ENCODE measurements at regions not wholly inside any gene's neighbourhood (a gene's known extent, or its start where the extent isn't known, plus 50 kb on each side); places are given as distances from the start of the nearest gene placed in this dataset.

DNA sequence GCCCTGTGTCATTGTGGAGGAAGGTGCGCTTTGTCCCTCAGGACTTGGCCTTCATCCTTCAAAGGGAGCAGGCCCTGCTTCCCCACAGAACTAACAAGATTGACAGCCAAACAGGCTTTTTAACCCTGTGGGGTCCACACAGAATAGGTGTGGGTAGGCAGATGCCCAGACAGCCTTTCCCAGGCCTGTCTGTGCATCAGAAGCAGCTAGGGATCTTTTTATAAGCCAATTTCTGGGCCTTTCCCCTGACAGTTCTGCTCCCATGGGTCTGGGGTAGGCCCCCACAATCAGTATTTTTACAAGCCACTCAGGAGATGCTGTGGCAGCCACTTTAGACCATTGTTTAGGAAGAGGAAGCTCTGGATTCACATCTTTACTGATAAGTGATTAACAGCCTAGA lies 69.2 kb downstream of the MRPL46 start:
- ChIA-PET POLR2A (no interaction called here), CTCF (no interaction called here)
- no peaks in the 10 kb centered on the region for H3K36me3 ChIP-seq (ENCODE audit: control insufficient read depth in 4 of 4, insufficient read depth in 4 of 4, low read length in 3 of 4)
- no peak overlapping the region for H3K27ac ChIP-seq (ENCODE audit: insufficient read depth in 1 of 2, low read depth in 1 of 2, low read length in 2 of 2, poor library complexity in 1 of 2, severe bottlenecking in 2 of 2)
- H3K9me3 ChIP-seq (ENCODE audit: control extremely low read depth in 1 of 5, control insufficient read depth in 4 of 5, insufficient read depth in 2 of 5, low read depth in 1 of 5, low read length in 4 of 5) = peaks cover 0 to 3% (median 0%) of the 10 kb centered on the region in 5 experiments
- no peak overlapping the region for H3K4me3 ChIP-seq (ENCODE audit: control insufficient read depth in 1 of 7, extremely low read depth in 1 of 7, insufficient read depth in 4 of 7, low read depth in 2 of 7, low read length in 6 of 7)
- peaks cover 0 to 5% (median 0%) of the 10 kb centered on the region in 5 experiments for H3K27me3 ChIP-seq (replicated peaks in 2 of 5; ENCODE audit: control insufficient read depth in 4 of 5, insufficient read depth in 5 of 5, low read length in 4 of 5)
- peaks cover 4 to 39% (median 24%) of the 10 kb centered on the region in 4 experiments for H3K4me1 ChIP-seq (ENCODE audit: control extremely low read depth in 1 of 4, control insufficient read depth in 4 of 4, insufficient read depth in 4 of 4, low read length in 3 of 4)
- WGBS (ENCODE audit: insufficient coverage) = 100% methylated on average over 1 of the region's 1 CpG
- DNase-seq = peak in 2 of 3 donors; percentile 25 to 49

DNA sequence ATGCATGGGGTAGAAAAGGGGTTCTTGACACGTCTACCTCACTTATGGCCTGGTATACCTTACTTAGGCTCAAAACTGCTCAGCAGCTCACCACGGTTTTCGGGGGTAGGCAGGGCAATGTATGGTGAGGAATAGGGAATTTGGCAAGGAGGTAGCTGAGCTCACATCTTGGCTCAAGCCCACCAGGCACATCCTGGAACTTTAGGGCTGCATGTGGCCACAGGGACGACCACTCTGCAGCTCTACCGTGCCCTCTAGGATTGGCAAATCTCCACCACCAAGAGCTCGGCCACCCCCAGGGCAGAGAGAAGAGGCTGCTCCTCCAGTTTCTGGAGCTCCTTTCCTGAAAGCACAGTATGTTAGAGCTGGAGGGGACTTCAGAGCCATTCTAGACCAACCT lies 69.7 kb downstream of the MRPL46 start:
- POLR2A ChIA-PET = no interaction called here
- H3K27me3 ChIP-seq (replicated peaks in 2 of 5; ENCODE audit: control insufficient read depth in 4 of 5, insufficient read depth in 5 of 5, low read length in 4 of 5) = peaks cover 0 to 5% (median 0%) of the 10 kb centered on the region in 5 experiments
- peaks cover 4 to 34% (median 19%) of the 10 kb centered on the region in 4 experiments for H3K4me1 ChIP-seq (ENCODE audit: control extremely low read depth in 1 of 4, control insufficient read depth in 4 of 4, insufficient read depth in 4 of 4, low read length in 3 of 4)
- 97% methylated on average over 5 of the region's 6 CpGs for WGBS (ENCODE audit: insufficient coverage)
- H3K27ac ChIP-seq (ENCODE audit: insufficient read depth in 1 of 2, low read depth in 1 of 2, low read length in 2 of 2, poor library complexity in 1 of 2, severe bottlenecking in 2 of 2) = no peak overlapping the region
- no peaks in the 10 kb centered on the region for H3K36me3 ChIP-seq (ENCODE audit: control insufficient read depth in 4 of 4, insufficient read depth in 4 of 4, low read length in 3 of 4)
- no peak overlapping the region for H3K4me3 ChIP-seq (ENCODE audit: control insufficient read depth in 1 of 7, extremely low read depth in 1 of 7, insufficient read depth in 4 of 7, low read depth in 2 of 7, low read length in 6 of 7)
- CTCF ChIA-PET = interaction anchor here (1.0 kb wide), 1 partner anchor 8 kb away, joined by 3 read pairs; no protein-coding TSS in a partner anchor
- no peak for DNase-seq
- H3K9me3 ChIP-seq (ENCODE audit: control extremely low read depth in 1 of 5, control insufficient read depth in 4 of 5, insufficient read depth in 2 of 5, low read depth in 1 of 5, low read length in 4 of 5) = peaks cover 0 to 3% (median 0%) of the 10 kb centered on the region in 5 experiments

DNA sequence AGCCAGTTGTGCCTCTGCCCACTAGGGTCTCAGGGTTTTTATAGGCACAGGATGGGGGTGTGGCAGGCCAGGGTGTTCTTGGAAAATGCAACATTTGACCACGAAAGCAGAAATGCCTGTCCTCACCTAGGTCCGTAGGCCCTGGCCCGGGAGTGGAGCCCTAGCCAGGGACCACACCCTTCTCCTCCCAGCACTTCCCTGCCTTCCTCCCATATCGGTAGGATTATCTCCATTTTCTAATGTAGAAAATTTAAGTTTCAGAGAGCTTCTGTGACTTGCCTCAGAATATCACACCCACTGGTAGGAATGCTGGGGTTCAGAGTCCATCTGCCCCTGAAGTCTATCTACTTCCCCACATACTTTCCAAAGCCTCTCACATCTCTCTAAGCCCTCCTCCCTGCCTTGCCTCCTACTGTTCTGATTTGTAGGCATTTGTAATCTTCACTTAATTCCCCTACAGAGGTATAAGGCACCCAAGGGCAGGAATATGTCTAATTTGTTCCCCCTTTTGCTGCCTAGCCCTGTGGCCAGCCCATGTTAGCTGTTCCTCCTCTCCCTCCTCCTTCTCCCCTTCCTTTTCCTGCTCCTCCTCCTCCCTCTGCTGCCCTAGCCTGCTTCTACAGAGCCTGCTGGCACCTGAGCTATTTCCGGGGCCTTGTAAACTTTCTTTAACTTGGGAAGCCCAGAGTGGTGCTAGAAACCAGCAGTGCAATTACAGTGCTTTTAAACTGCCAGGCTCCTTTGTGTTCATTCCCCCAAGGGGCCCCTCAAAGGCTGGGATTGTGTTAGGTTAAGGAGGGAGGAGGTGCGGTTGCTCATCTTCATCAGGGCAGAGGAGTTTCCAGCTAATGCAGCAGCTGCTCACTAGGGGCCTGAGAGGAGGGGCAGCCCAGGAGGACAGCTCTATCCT lies 71.1 kb downstream of the MRPL46 start:
- peaks cover 0 to 3% (median 0%) of the 10 kb centered on the region in 5 experiments for H3K9me3 ChIP-seq (ENCODE audit: control extremely low read depth in 1 of 5, control insufficient read depth in 4 of 5, insufficient read depth in 2 of 5, low read depth in 1 of 5, low read length in 4 of 5)
- ChIA-PET CTCF (no interaction called here), POLR2A (no interaction called here)
- WGBS (ENCODE audit: insufficient coverage) = 68% methylated on average over 4 of the region's 6 CpGs
- H3K36me3 ChIP-seq (ENCODE audit: control insufficient read depth in 4 of 4, insufficient read depth in 4 of 4, low read length in 3 of 4) = no peaks in the 10 kb centered on the region
- peaks cover 0 to 20% (median 9%) of the 10 kb centered on the region in 4 experiments for H3K4me1 ChIP-seq (ENCODE audit: control extremely low read depth in 1 of 4, control insufficient read depth in 4 of 4, insufficient read depth in 4 of 4, low read length in 3 of 4)
- no peak overlapping the region for H3K4me3 ChIP-seq (ENCODE audit: control insufficient read depth in 1 of 7, extremely low read depth in 1 of 7, insufficient read depth in 4 of 7, low read depth in 2 of 7, low read length in 6 of 7)
- peaks cover 0 to 5% (median 0%) of the 10 kb centered on the region in 5 experiments for H3K27me3 ChIP-seq (replicated peaks in 2 of 5; ENCODE audit: control insufficient read depth in 4 of 5, insufficient read depth in 5 of 5, low read length in 4 of 5)
- no peak overlapping the region for H3K27ac ChIP-seq (ENCODE audit: insufficient read depth in 1 of 2, low read depth in 1 of 2, low read length in 2 of 2, poor library complexity in 1 of 2, severe bottlenecking in 2 of 2)
- DNase-seq = no peak

DNA sequence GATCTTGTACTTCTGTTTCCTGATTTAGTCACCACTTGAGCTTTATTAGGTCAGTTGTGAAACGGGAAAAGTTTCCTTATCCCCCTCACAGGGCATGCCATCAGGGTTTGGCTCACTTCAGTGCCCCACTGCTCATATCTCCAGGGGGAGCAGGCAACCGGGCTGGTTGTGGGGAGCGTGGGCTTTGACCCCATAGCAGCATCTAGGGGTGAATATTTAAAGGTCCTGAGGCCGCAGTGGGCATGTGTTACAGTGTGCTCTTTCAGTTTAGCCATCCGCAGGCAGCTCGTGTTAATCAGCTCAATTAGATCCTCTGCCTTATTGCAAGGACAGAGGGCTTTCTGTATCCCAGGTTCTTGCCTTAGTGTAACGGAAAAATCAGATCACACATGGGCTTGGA lies 71.9 kb downstream of the MRPL46 start:
- Histone ChIP-seq H3K27me3 (replicated peaks in 2 of 5; ENCODE audit: control insufficient read depth in 4 of 5, insufficient read depth in 5 of 5, low read length in 4 of 5) (peaks cover 0 to 5% (median 2%) of the 10 kb centered on the region in 5 experiments), H3K4me3 (ENCODE audit: control insufficient read depth in 1 of 7, extremely low read depth in 1 of 7, insufficient read depth in 4 of 7, low read depth in 2 of 7, low read length in 6 of 7) (no peak overlapping the region), H3K9me3 (ENCODE audit: control extremely low read depth in 1 of 5, control insufficient read depth in 4 of 5, insufficient read depth in 2 of 5, low read depth in 1 of 5, low read length in 4 of 5) (peaks cover 0 to 3% (median 0%) of the 10 kb centered on the region in 5 experiments), H3K36me3 (ENCODE audit: control insufficient read depth in 4 of 4, insufficient read depth in 4 of 4, low read length in 3 of 4) (no peaks in the 10 kb centered on the region), H3K4me1 (ENCODE audit: control extremely low read depth in 1 of 4, control insufficient read depth in 4 of 4, insufficient read depth in 4 of 4, low read length in 3 of 4) (peaks cover 0 to 18% (median 9%) of the 10 kb centered on the region in 4 experiments), H3K27ac (ENCODE audit: insufficient read depth in 1 of 2, low read depth in 1 of 2, low read length in 2 of 2, poor library complexity in 1 of 2, severe bottlenecking in 2 of 2) (no peak overlapping the region)
- ChIA-PET CTCF (interaction anchor here (0.7 kb wide), 1 partner anchor 43 kb away, joined by 3 read pairs; no protein-coding TSS in a partner anchor), POLR2A (no interaction called here)
- WGBS (ENCODE audit: insufficient coverage) = 87% methylated on average over 7 of the region's 7 CpGs
- DNase-seq = no peak

DNA sequence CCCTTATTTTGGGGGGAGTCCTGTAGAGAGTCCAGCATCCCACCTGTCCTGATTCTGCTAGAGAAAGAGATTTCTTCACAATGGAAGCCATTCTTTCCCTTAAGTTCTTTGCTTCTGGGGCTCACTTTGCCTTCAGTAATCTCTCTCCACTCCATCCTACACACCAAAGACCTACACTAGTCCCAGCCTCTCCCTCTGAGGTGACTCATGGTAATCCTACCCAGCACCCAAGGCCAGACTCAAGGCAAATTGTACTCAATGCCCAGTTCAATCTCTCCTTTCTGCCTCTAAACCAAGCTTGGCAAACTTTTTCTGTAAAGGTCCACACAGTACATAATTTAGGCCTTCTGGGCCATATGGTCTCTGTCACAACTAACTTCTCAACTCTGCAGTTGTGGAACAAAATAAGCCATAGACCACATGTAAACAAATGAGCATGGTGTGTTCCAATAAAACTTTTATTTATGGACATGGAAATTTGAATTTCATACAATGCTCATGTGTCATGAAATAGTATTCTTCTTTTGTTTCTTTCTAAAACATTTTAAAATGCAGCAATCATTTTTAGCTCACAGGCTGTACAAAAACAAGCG lies 72.5 kb downstream of the MRPL46 start:
- CTCF ChIA-PET = interaction anchor here (0.7 kb wide), 1 partner anchor 44 kb away, joined by 3 read pairs; no protein-coding TSS in a partner anchor
- DNase-seq = no peak

DNA sequence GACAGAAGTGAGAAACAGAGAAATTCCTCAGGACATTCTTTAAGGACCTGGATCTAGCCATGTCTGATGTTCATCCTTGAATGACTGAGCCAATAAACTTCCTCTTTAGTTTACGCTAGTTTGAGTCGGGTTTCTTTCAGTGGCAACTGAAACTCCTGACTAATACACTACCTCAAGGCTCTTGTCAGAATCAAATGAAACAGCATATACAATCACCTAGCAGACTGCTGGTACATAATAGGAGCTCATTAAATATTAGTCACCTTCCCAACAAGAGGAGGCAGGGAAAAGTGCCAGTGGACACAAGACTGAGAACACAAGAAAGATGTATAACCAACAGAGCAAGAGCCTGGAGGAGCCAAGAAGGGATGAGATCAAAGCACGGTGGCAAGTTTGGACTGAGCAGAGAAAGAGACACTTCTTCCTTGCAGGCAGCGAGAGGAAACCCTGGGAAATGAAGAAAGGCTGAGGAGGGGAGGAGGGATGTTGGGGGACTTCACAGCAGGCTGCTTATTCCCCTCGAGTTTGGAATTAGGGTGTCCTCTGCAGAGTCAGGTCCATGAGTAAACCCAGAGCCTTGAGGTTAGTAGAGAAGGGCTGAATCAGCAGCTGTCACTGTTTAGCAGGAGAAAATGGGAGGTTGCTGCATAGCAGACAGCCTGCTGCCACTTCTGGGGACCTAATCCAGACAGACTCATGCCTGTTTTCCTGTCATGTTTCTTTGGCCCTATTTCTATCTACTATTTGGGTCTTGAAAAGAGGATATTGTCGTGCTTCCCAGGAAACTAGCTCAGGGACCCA lies 73.3 kb downstream of the MRPL46 start:
- H3K27me3 ChIP-seq (replicated peaks in 2 of 5; ENCODE audit: control insufficient read depth in 4 of 5, insufficient read depth in 5 of 5, low read length in 4 of 5) = peaks cover 0 to 5% (median 2%) of the 10 kb centered on the region in 5 experiments
- ChIA-PET POLR2A (no interaction called here), CTCF (interaction anchor here (0.6 kb wide), 1 partner anchor 447 kb away, joined by 4 read pairs; no protein-coding TSS in a partner anchor)
- no peaks in the 10 kb centered on the region for H3K36me3 ChIP-seq (ENCODE audit: control insufficient read depth in 4 of 4, insufficient read depth in 4 of 4, low read length in 3 of 4)
- H3K27ac ChIP-seq (ENCODE audit: insufficient read depth in 1 of 2, low read depth in 1 of 2, low read length in 2 of 2, poor library complexity in 1 of 2, severe bottlenecking in 2 of 2) = no peak overlapping the region
- peaks cover 0 to 3% (median 0%) of the 10 kb centered on the region in 5 experiments for H3K9me3 ChIP-seq (ENCODE audit: control extremely low read depth in 1 of 5, control insufficient read depth in 4 of 5, insufficient read depth in 2 of 5, low read depth in 1 of 5, low read length in 4 of 5)
- H3K4me1 ChIP-seq (ENCODE audit: control extremely low read depth in 1 of 4, control insufficient read depth in 4 of 4, insufficient read depth in 4 of 4, low read length in 3 of 4) = peaks cover 0 to 12% (median 8%) of the 10 kb centered on the region in 4 experiments
- 93% methylated on average over 5 of the region's 6 CpGs for WGBS (ENCODE audit: insufficient coverage)
- no peak for DNase-seq
- no peak overlapping the region for H3K4me3 ChIP-seq (ENCODE audit: control insufficient read depth in 1 of 7, extremely low read depth in 1 of 7, insufficient read depth in 4 of 7, low read depth in 2 of 7, low read length in 6 of 7)

More for the DNA sequence above, 72.5 kb downstream of the MRPL46 start:
- H3K4me1 ChIP-seq (ENCODE audit: control extremely low read depth in 1 of 4, control insufficient read depth in 4 of 4, insufficient read depth in 4 of 4, low read length in 3 of 4) = peaks cover 0 to 14% (median 8%) of the 10 kb centered on the region in 4 experiments
- H3K9me3 ChIP-seq (ENCODE audit: control extremely low read depth in 1 of 5, control insufficient read depth in 4 of 5, insufficient read depth in 2 of 5, low read depth in 1 of 5, low read length in 4 of 5) = peaks cover 0 to 3% (median 0%) of the 10 kb centered on the region in 5 experiments
- POLR2A ChIA-PET = no interaction called here
- 100% methylated on average over 1 of the region's 1 CpG for WGBS (ENCODE audit: insufficient coverage)
- peaks cover 0 to 5% (median 2%) of the 10 kb centered on the region in 5 experiments for H3K27me3 ChIP-seq (replicated peaks in 2 of 5; ENCODE audit: control insufficient read depth in 4 of 5, insufficient read depth in 5 of 5, low read length in 4 of 5)
- no peaks in the 10 kb centered on the region for H3K36me3 ChIP-seq (ENCODE audit: control insufficient read depth in 4 of 4, insufficient read depth in 4 of 4, low read length in 3 of 4)
- H3K4me3 ChIP-seq (ENCODE audit: control insufficient read depth in 1 of 7, extremely low read depth in 1 of 7, insufficient read depth in 4 of 7, low read depth in 2 of 7, low read length in 6 of 7) = no peak overlapping the region
- H3K27ac ChIP-seq (ENCODE audit: insufficient read depth in 1 of 2, low read depth in 1 of 2, low read length in 2 of 2, poor library complexity in 1 of 2, severe bottlenecking in 2 of 2) = no peak overlapping the region

All from common myeloid progenitor, CD34-positive (primary cell).